ENCODE measurements at regions not wholly inside any gene's neighbourhood (a gene's known extent, or its start where the extent isn't known, plus 50 kb on each side); places are given as distances from the start of the nearest gene placed in this dataset.

DNA sequence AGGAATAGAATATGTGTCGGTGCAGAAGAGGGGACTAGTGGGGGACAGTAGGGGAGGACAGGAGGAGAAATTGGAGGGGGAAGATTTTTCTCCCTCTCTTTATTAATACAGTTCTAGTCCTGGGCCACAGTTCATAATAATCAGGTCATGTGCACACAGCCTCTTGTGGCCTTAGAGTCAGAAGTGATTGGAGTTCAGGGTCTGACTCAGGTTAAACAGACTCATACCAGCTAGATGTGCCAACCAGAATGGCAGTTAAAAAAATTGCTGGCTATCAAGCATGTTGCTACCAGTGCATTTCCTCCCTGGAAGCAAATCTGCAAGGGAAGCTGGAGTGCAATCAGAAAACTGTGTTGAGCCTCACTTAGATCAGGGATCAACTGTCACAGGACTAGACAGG, 132.7 kb upstream of the MAP1B start:
- Histone ChIP-seq H3K27ac (ENCODE audit: low read depth in 1 of 2, low read length in 1 of 2) (no peak overlapping the region), H3K9me3 (ENCODE audit: control insufficient read depth in 2 of 2, insufficient read depth in 1 of 2, low read length in 1 of 2) (no peaks in the 10 kb centered on the region), H3K36me3 (ENCODE audit: control insufficient read depth in 2 of 2, insufficient read depth in 2 of 2, low read length in 1 of 2) (no peaks in the 10 kb centered on the region), H3K27me3 (ENCODE audit: control insufficient read depth in 2 of 2, insufficient read depth in 1 of 2, low read length in 1 of 2) (no peaks in the 10 kb centered on the region), H3K4me1 (ENCODE audit: control insufficient read depth in 2 of 2, insufficient read depth in 2 of 2, low read length in 2 of 2) (no peaks in the 10 kb centered on the region), H3K4me3 (ENCODE audit: low read length in 2 of 2) (no peak overlapping the region)
- DNase-seq (ENCODE audit: low read depth in 6 of 9, low spot score in 9 of 9): no peak
- 93% methylated on average over 1 of the region's 1 CpG for WGBS

DNA sequence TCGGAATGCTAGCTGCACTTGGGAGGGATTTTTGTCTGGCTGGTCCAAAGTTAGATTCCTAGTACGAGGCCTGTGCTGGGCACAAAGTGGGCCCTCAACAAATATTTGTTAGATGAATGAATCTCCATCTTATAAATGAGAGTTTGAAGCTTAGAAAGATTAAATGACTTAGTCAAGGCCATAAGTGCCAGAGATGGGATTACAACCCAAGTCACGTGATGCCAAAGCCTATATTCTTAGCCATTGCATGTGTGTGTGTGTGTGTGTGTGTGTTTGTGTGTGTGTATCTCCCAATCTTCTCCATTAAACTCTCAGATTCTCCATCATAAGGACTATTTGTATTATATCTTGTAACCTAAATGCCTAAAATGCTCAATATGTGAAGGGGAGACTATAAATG, 130.8 kb upstream of the MAP1B start:
- Histone ChIP-seq H3K36me3 (ENCODE audit: control insufficient read depth in 2 of 2, insufficient read depth in 2 of 2, low read length in 1 of 2) (no peaks in the 10 kb centered on the region), H3K27me3 (ENCODE audit: control insufficient read depth in 2 of 2, insufficient read depth in 1 of 2, low read length in 1 of 2) (no peaks in the 10 kb centered on the region), H3K4me3 (ENCODE audit: low read length in 2 of 2) (no peak overlapping the region), H3K4me1 (ENCODE audit: control insufficient read depth in 2 of 2, insufficient read depth in 2 of 2, low read length in 2 of 2) (no peaks in the 10 kb centered on the region), H3K9me3 (ENCODE audit: control insufficient read depth in 2 of 2, insufficient read depth in 1 of 2, low read length in 1 of 2) (no peaks in the 10 kb centered on the region), H3K27ac (ENCODE audit: low read depth in 1 of 2, low read length in 1 of 2) (no peak overlapping the region)
- 83% methylated on average over 3 of the region's 3 CpGs for WGBS
- no peak for DNase-seq (ENCODE audit: low read depth in 6 of 9, low spot score in 9 of 9)

DNA sequence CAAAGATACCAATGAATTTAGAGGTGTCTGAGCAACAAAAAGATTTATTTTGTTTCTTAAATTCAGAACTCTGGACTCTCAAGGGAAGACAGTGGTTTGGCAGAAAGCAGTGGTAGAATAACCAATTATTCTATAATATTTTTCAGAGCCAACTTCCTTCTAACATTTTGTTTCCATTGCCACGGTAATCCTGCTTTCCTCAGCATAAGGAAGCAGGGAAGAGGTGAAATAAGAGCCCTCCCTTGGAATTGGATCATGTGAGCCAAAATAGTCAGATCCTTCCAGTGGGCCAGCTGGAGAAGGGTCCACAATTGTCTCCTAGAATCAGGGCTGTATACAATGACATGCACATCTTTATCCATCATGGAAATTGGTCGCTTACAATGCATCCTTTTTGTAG, 130.0 kb upstream of the MAP1B start:
- Histone ChIP-seq H3K27me3 (ENCODE audit: control insufficient read depth in 2 of 2, insufficient read depth in 1 of 2, low read length in 1 of 2) (no peaks in the 10 kb centered on the region), H3K9me3 (ENCODE audit: control insufficient read depth in 2 of 2, insufficient read depth in 1 of 2, low read length in 1 of 2) (no peaks in the 10 kb centered on the region), H3K4me3 (ENCODE audit: low read length in 2 of 2) (no peak overlapping the region), H3K36me3 (ENCODE audit: control insufficient read depth in 2 of 2, insufficient read depth in 2 of 2, low read length in 1 of 2) (no peaks in the 10 kb centered on the region), H3K27ac (ENCODE audit: low read depth in 1 of 2, low read length in 1 of 2) (no peak overlapping the region), H3K4me1 (ENCODE audit: control insufficient read depth in 2 of 2, insufficient read depth in 2 of 2, low read length in 2 of 2) (no peaks in the 10 kb centered on the region)
- DNase-seq (ENCODE audit: low read depth in 6 of 9, low spot score in 9 of 9): no peak
- WGBS: 97% methylated on average over 2 of the region's 2 CpGs

DNA sequence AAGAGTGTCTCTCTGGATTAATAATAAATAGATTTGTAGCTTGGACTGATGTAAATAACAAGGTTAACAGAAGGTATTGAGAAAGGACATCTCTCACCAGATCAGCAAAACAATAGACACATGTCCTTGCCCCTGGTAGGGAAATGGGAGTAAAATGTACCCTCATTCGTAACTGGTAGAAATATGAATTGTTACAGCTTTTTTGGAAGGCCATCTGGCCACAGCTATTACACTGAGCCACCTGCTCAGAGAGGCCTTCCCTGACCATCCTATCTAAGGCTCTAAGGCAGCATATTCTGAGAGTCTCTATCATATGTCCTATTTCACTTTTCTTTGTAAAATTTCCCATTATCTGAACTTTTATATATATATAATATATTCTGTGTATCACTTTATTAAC, 129.1 kb upstream of the MAP1B start:
- WGBS: 91% methylated on average over 1 of the region's 1 CpG
- no peak for DNase-seq (ENCODE audit: low read depth in 6 of 9, low spot score in 9 of 9)
- H3K27me3 ChIP-seq (ENCODE audit: control insufficient read depth in 2 of 2, insufficient read depth in 1 of 2, low read length in 1 of 2): no peaks in the 10 kb centered on the region
- H3K36me3 ChIP-seq (ENCODE audit: control insufficient read depth in 2 of 2, insufficient read depth in 2 of 2, low read length in 1 of 2): no peaks in the 10 kb centered on the region
- no peak overlapping the region for H3K4me3 ChIP-seq (ENCODE audit: low read length in 2 of 2)
- no peaks in the 10 kb centered on the region for H3K4me1 ChIP-seq (ENCODE audit: control insufficient read depth in 2 of 2, insufficient read depth in 2 of 2, low read length in 2 of 2)
- H3K27ac ChIP-seq (ENCODE audit: low read depth in 1 of 2, low read length in 1 of 2): no peak overlapping the region
- H3K9me3 ChIP-seq (ENCODE audit: control insufficient read depth in 2 of 2, insufficient read depth in 1 of 2, low read length in 1 of 2): no peaks in the 10 kb centered on the region

DNA sequence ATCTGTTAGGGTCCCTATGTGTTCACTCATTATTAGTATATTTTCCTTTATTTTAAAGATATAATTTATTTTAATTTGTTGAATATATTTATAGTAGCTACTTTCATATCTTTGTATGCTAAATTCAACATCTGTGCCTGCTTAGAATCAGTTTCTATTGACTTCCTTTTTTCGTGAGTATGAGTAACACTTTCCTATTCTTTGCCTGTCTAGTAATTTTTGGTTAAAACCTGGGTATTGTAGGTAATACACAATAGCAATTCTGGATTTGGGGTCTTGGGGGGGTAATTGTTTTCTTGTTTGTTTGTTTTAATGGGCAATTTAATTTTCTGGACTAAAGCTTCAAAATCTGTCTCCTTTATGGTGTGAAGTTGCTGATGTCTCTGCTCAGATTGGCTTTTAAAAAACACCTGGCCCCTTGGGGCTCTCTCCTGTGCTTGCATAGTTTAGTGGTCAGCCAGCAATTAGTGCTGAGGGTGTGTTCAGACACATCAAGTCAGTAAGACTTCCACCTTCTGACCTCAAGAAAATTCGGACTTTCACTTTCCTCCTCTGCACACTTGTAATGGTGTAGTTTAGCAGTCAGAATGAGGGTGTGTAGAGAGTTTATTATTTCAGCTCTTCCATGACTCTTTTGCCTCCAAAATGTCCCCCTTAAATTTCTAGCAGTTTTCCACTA, 124.4 kb upstream of the MAP1B start:
- Histone ChIP-seq H3K9me3 (ENCODE audit: control insufficient read depth in 2 of 2, insufficient read depth in 1 of 2, low read length in 1 of 2) (no peaks in the 10 kb centered on the region), H3K36me3 (ENCODE audit: control insufficient read depth in 2 of 2, insufficient read depth in 2 of 2, low read length in 1 of 2) (no peaks in the 10 kb centered on the region), H3K27me3 (ENCODE audit: control insufficient read depth in 2 of 2, insufficient read depth in 1 of 2, low read length in 1 of 2) (no peaks in the 10 kb centered on the region), H3K4me3 (ENCODE audit: low read length in 2 of 2) (no peak overlapping the region), H3K4me1 (ENCODE audit: control insufficient read depth in 2 of 2, insufficient read depth in 2 of 2, low read length in 2 of 2) (no peaks in the 10 kb centered on the region), H3K27ac (ENCODE audit: low read depth in 1 of 2, low read length in 1 of 2) (no peak overlapping the region)
- WGBS: 74% methylated on average over 2 of the region's 2 CpGs
- DNase-seq (ENCODE audit: low read depth in 6 of 9, low spot score in 9 of 9): no peak

DNA sequence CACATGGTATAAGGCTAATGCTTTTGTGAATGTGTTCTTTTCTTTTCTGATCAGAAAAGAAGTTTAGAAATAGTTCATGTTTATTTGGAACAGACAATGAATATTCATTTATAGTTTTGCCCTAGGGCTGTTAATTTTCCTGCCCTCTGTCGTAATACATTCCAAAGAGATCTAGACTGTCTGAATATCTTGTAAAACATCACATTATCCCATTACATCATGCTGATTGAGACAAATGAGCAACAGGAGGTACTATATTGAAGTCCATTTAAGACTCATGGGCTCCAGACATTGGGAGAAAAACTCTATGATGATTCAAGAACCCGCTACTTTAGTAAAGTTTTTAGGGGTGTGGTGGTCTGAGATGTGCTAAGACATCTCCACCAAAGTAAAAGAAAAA, 121.2 kb upstream of the MAP1B start:
- Histone ChIP-seq H3K27ac (ENCODE audit: low read depth in 1 of 2, low read length in 1 of 2) (no peak overlapping the region), H3K4me1 (ENCODE audit: control insufficient read depth in 2 of 2, insufficient read depth in 2 of 2, low read length in 2 of 2) (no peaks in the 10 kb centered on the region), H3K36me3 (ENCODE audit: control insufficient read depth in 2 of 2, insufficient read depth in 2 of 2, low read length in 1 of 2) (no peaks in the 10 kb centered on the region), H3K4me3 (ENCODE audit: low read length in 2 of 2) (no peak overlapping the region), H3K27me3 (ENCODE audit: control insufficient read depth in 2 of 2, insufficient read depth in 1 of 2, low read length in 1 of 2) (no peaks in the 10 kb centered on the region), H3K9me3 (ENCODE audit: control insufficient read depth in 2 of 2, insufficient read depth in 1 of 2, low read length in 1 of 2) (no peaks in the 10 kb centered on the region)
- whole genome bisulfite sequencing: 65% methylated on average over 2 of the region's 2 CpGs
- DNase-seq (ENCODE audit: low read depth in 6 of 9, low spot score in 9 of 9): no peak

DNA sequence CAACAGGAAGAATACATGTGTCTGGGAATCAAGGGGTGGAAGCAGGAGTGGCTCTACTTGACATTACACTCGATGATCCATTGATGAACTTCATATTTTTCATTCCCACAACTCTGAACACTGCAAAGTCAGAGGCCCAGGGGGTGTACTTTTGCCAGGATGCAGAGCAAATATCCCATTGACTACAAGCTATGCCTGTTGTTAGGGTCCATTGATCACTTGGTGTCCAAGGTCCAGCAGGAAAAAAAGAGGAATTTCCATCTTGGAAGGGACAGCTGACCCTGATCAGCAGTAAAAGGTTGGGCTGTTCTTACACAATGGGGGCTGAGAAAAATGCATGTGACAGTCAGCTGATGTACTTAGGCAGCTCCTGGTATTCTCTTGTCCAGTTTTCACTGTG, 118.5 kb upstream of the MAP1B start:
- DNase-seq (ENCODE audit: low read depth in 6 of 9, low spot score in 9 of 9): no peak

DNA sequence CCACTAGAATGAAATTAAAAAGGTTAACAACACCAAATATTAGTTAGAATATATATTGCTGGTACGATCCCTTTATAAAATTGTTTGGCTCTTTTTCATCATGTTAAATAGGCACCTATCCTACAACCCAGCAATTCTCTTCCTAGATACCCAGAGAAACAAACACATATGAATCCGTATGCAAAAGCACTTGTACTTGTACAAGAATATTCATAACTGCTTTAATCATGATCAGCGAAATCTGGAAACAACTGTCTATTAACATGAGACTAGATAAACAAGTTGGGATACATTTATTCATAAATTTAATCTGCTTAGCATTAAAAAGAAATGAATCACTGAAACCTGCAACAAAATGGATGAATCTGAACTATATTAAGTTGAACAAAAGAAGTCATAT, 113.7 kb upstream of the MAP1B start:
- DNase-seq (ENCODE audit: low read depth in 6 of 9, low spot score in 9 of 9): no peak
- Histone ChIP-seq H3K9me3 (ENCODE audit: control insufficient read depth in 2 of 2, insufficient read depth in 1 of 2, low read length in 1 of 2) (no peaks in the 10 kb centered on the region), H3K4me3 (ENCODE audit: low read length in 2 of 2) (no peak overlapping the region), H3K27me3 (ENCODE audit: control insufficient read depth in 2 of 2, insufficient read depth in 1 of 2, low read length in 1 of 2) (no peaks in the 10 kb centered on the region), H3K36me3 (ENCODE audit: control insufficient read depth in 2 of 2, insufficient read depth in 2 of 2, low read length in 1 of 2) (no peaks in the 10 kb centered on the region), H3K4me1 (ENCODE audit: control insufficient read depth in 2 of 2, insufficient read depth in 2 of 2, low read length in 2 of 2) (no peaks in the 10 kb centered on the region), H3K27ac (ENCODE audit: low read depth in 1 of 2, low read length in 1 of 2) (no peak overlapping the region)
- WGBS: 96% methylated on average over 3 of the region's 3 CpGs

More for the DNA sequence above, 118.5 kb upstream of the MAP1B start:
- Histone ChIP-seq H3K4me1 (ENCODE audit: control insufficient read depth in 2 of 2, insufficient read depth in 2 of 2, low read length in 2 of 2) (no peaks in the 10 kb centered on the region), H3K27me3 (ENCODE audit: control insufficient read depth in 2 of 2, insufficient read depth in 1 of 2, low read length in 1 of 2) (no peaks in the 10 kb centered on the region), H3K36me3 (ENCODE audit: control insufficient read depth in 2 of 2, insufficient read depth in 2 of 2, low read length in 1 of 2) (no peaks in the 10 kb centered on the region), H3K27ac (ENCODE audit: low read depth in 1 of 2, low read length in 1 of 2) (no peak overlapping the region), H3K4me3 (ENCODE audit: low read length in 2 of 2) (no peak overlapping the region), H3K9me3 (ENCODE audit: control insufficient read depth in 2 of 2, insufficient read depth in 1 of 2, low read length in 1 of 2) (no peaks in the 10 kb centered on the region)
- 93% methylated on average over 1 of the region's 1 CpG for WGBS

DNA sequence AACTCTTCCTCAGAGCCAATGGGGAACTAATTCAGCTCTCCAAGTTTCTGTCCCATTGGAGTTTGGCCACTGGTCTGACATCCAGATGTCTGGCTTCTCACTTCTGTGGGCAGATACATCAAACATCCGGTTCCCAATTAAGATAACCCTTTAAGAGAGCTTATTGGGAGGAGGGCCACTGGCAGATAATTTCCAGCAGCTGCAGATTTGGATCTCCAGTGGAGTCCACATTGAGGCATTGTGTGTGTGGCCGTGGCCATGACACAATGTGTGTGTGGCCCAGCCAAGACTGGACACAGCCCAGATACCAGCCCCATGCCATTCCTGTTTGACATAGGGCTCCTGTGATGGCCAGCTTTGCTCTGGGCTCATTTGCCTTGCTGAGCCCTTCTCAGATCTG, 110.5 kb upstream of the MAP1B start:
- Histone ChIP-seq H3K4me3 (ENCODE audit: low read length in 2 of 2) (no peak overlapping the region), H3K36me3 (ENCODE audit: control insufficient read depth in 2 of 2, insufficient read depth in 2 of 2, low read length in 1 of 2) (no peaks in the 10 kb centered on the region), H3K9me3 (ENCODE audit: control insufficient read depth in 2 of 2, insufficient read depth in 1 of 2, low read length in 1 of 2) (no peaks in the 10 kb centered on the region), H3K27ac (ENCODE audit: low read depth in 1 of 2, low read length in 1 of 2) (no peak overlapping the region), H3K4me1 (ENCODE audit: control insufficient read depth in 2 of 2, insufficient read depth in 2 of 2, low read length in 2 of 2) (no peaks in the 10 kb centered on the region), H3K27me3 (ENCODE audit: control insufficient read depth in 2 of 2, insufficient read depth in 1 of 2, low read length in 1 of 2) (no peaks in the 10 kb centered on the region)
- 73% methylated on average over 2 of the region's 2 CpGs for WGBS
- DNase-seq (ENCODE audit: low read depth in 6 of 9, low spot score in 9 of 9): no peak

DNA sequence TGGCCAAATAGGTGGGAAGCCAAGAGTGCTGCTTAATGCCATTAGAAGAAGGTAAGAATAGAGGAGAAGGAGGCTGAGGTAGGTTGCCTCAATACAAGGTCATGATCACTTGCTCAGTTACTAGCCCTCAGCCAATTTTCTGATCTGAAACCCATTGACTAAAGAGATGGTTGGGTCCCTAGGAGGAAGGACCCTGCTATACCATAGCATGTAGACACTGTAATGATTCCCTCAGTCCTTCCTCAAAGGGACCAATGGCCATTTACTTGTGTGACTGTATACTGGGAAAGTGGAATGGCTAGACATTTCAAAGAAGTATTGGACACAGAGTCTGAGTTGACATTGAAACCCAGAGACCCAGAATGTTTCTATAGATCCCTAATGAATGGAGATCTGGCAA, 108.5 kb upstream of the MAP1B start:
- H3K9me3 ChIP-seq (ENCODE audit: control insufficient read depth in 2 of 2, insufficient read depth in 1 of 2, low read length in 1 of 2): no peaks in the 10 kb centered on the region
- no peak for DNase-seq (ENCODE audit: low read depth in 6 of 9, low spot score in 9 of 9)
- H3K27ac ChIP-seq (ENCODE audit: low read depth in 1 of 2, low read length in 1 of 2): no peak overlapping the region
- H3K27me3 ChIP-seq (ENCODE audit: control insufficient read depth in 2 of 2, insufficient read depth in 1 of 2, low read length in 1 of 2): no peaks in the 10 kb centered on the region
- H3K4me1 ChIP-seq (ENCODE audit: control insufficient read depth in 2 of 2, insufficient read depth in 2 of 2, low read length in 2 of 2): no peaks in the 10 kb centered on the region
- H3K4me3 ChIP-seq (ENCODE audit: low read length in 2 of 2): no peak overlapping the region
- H3K36me3 ChIP-seq (ENCODE audit: control insufficient read depth in 2 of 2, insufficient read depth in 2 of 2, low read length in 1 of 2): no peaks in the 10 kb centered on the region

Data from thymus (tissue), 11 donors.